ENCODE measurements at regions not wholly inside any gene's neighbourhood (a gene's known extent, or its start where the extent isn't known, plus 50 kb on each side); places are given as distances from the start of the nearest gene placed in this dataset.
A peak's percentile ranks its signal among the peaks of the same experiment; 100 is the strongest.
"Not testable (repeated sequence)": the region's sequence is repeated elsewhere in the genome, so short reads cannot be mapped to it uniquely, and the experiment has no call there.

DNA sequence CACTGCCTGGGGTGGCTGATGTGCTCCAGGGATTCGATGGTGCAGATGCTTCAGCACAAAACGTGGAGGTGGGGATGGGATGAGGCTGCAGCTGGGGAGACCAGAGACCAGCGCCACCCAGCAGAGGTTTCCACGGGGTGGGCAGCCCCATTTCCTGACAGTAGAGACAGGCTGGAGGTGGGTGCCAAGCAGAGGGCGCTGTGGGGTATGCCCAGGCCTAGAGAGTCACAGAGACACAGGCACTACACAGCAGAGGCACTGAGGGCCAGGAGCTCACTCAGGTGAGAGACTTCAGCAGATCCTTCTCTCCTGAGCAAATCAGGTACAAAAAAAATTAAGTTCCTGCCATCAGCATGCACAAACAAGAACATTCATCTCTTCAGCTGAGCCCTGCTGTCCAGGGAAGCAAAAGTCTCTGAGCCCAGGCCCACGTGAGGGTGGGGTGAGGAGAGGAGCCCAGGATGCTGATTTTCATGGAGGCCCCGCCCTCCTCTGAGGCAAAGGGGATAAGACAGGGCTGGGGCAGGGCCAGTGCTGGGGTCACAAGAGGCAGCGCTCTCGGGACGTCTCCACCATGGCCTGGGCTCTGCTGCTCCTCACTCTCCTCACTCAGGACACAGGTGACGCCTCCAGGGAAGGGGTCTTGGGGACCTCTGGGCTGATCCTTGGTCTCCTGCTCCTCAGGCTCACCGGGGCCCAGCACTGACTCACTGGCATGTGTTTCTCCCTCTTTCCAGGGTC lies 53.1 kb downstream of the GGTLC2 start:
- intact Hi-C loops (cut with DNase I), result no loop called here

DNA sequence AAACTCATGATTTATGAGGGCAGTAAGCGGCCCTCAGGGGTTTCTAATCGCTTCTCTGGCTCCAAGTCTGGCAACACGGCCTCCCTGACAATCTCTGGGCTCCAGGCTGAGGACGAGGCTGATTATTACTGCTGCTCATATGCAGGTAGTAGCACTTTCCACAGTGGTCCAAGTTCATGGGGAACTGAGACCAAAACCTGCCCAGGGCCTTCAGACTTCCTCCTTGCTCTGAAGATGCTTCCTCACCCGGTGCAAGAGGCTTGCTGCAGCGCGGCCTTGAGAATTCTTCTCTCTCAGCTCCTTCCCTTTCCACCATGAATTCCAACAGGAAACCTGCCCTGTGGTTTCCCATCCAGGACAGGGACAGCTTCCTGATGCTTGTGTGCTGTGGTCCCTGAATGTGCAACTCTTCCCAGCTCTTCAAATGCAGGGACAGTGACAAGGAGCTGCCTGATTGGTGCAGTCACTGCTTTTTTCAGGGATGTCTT lies 53.9 kb downstream of the GGTLC2 start:
- no peaks in the 10 kb centered on the region for H3K27me3 ChIP-seq
- intact Hi-C loops (cut with DNase I), result no loop called here
- H3K4me1 ChIP-seq, result no peaks in the 10 kb centered on the region
- H3K9me3 ChIP-seq, result no peaks in the 10 kb centered on the region
- H3K36me3 ChIP-seq, result no peaks in the 10 kb centered on the region
- TF ChIP-seq POLR2A (IDR thresholded peaks at IDR 0.05) (no peak), POLR2AphosphoS5 (IDR thresholded peaks at IDR 0.05) (no peak), EP300 (IDR thresholded peaks at IDR 0.05) (no peak)
- TF ChIP-seq, protein P1, sequence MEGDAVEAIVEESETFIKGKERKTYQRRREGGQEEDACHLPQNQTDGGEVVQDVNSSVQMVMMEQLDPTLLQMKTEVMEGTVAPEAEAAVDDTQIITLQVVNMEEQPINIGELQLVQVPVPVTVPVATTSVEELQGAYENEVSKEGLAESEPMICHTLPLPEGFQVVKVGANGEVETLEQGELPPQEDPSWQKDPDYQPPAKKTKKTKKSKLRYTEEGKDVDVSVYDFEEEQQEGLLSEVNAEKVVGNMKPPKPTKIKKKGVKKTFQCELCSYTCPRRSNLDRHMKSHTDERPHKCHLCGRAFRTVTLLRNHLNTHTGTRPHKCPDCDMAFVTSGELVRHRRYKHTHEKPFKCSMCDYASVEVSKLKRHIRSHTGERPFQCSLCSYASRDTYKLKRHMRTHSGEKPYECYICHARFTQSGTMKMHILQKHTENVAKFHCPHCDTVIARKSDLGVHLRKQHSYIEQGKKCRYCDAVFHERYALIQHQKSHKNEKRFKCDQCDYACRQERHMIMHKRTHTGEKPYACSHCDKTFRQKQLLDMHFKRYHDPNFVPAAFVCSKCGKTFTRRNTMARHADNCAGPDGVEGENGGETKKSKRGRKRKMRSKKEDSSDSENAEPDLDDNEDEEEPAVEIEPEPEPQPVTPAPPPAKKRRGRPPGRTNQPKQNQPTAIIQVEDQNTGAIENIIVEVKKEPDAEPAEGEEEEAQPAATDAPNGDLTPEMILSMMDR (IDR thresholded peaks at IDR 0.05), result no peak
- H3K27ac ChIP-seq, result no peak overlapping the region
- DNase-seq, result no peak
- H3K4me3 ChIP-seq, result no peak overlapping the region
- 75 to 88% methylated on average over 7 of the region's 7 CpGs for WGBS, 2 donors

More for the DNA sequence above, 53.1 kb downstream of the GGTLC2 start:
- H3K36me3 ChIP-seq, result no peaks in the 10 kb centered on the region
- peak; percentile 40 for DNase-seq
- H3K27me3 ChIP-seq, result no peaks in the 10 kb centered on the region
- no peak overlapping the region for H3K4me3 ChIP-seq
- 82 to 88% methylated on average over 12 of the region's 12 CpGs for WGBS, 2 donors
- H3K27ac ChIP-seq, result no peak overlapping the region
- H3K9me3 ChIP-seq, result no peaks in the 10 kb centered on the region
- no peaks in the 10 kb centered on the region for H3K4me1 ChIP-seq
- TF ChIP-seq EP300 (IDR thresholded peaks at IDR 0.05) (no peak), POLR2AphosphoS5 (IDR thresholded peaks at IDR 0.05) (no peak), POLR2A (IDR thresholded peaks at IDR 0.05) (no peak)
- TF ChIP-seq, protein P1 (IDR thresholded peaks at IDR 0.05), result no peak

DNA sequence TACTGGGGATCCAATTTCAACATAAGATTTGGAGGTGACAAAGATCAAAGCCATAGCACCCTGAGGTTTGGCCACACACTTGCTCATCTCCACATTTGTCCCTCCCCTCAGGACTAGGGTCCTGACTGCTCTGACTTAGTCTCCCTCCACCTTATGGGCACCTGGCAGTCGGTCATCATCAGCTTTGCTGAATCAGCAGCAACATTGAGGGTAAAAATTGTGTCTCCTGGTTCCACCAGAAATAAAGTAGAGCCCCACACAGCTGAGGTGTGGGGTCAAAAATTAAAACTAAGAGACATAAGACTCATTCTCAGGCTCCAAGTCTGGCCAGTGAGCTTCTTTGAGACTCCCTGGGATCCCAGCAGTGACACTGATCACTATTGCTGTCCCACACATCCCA lies 56.2 kb downstream of the GGTLC2 start:
- TF ChIP-seq POLR2AphosphoS5 (IDR thresholded peaks at IDR 0.05) (no peak), POLR2A (IDR thresholded peaks at IDR 0.05) (no peak), EP300 (IDR thresholded peaks at IDR 0.05) (no peak)
- TF ChIP-seq, protein P1 (IDR thresholded peaks at IDR 0.05), result no peak
- no peaks in the 10 kb centered on the region for H3K36me3 ChIP-seq
- H3K27me3 ChIP-seq, result no peaks in the 10 kb centered on the region
- H3K4me1 ChIP-seq, result no peaks in the 10 kb centered on the region
- intact Hi-C loops (cut with DNase I), result no loop called here
- no peaks in the 10 kb centered on the region for H3K9me3 ChIP-seq
- DNase-seq, result no peak
- H3K4me3 ChIP-seq, result no peak overlapping the region
- H3K27ac ChIP-seq, result no peak overlapping the region
- WGBS, 2 donors, result 84 to 93% methylated on average over 1 of the region's 1 CpG

DNA sequence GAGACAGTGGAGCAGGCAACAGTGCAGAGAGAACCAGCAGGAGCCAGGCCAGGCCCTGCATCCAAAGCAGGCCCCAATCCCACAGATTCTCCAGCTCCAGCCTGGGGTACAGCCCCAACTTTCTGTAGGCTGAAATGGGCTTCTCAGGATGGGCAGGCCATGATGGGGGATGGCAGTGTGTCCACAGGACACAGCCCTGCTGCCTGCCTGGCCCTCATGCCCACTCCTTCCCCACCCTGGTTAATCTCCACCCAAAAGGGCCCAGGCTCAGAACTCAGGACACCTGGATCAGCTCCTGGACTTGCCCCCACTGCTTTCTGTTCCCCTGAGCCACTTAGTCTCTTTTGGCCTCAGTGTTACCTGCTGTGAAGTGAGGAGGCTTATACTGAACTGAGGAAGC lies 57.1 kb downstream of the GGTLC2 start:
- intact Hi-C loops (cut with DNase I), result not testable (repeated sequence)

DNA sequence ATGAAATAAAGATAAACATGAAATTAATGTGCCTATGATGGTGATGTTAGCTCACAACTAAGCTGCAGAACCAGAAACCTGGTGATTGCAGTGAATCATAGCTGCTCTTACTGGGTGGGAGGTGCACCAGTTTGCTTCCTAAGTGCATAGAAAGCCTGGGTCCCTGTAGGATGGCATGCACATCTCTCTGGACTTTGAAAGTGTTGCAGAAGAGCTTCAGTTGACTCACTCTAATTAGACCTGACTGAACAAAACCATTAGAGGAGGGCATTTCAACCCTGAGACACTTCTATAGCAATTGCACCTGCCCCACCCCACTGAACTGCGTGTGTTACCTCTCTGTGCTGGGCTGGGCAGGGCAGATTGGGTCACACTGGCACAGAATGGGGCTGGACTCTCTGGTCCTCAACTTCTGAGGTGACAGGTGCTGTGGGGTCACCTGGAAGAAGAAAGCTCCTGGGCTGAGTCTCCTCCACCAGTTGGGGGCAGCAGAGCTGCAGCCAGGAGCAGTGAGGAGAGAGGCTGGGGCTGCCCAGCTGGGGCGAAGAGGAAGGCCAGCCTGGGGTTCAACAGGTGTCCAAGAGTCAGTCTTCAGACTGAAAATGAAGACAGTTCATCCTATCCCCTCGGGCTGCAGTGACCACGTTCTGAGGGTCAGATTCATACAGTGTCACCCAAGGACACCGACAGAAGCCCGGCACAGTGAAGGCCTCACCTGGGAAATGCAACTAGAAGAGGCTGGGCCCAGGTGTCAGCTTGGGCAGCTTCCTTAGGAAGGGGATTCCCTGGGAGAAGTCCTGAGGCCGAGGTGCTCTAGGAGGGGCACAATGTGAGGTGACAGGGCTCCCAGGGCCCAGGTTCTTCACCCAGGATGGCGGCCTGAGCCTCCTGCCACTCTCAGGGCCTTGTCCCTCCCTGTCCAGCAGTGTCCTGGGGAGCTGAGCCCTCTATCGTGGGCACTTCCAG lies 58.1 kb downstream of the GGTLC2 start:
- no peak overlapping the region for H3K27ac ChIP-seq
- WGBS, 2 donors, result 64 to 77% methylated on average over 9 of the region's 9 CpGs
- TF ChIP-seq POLR2A (IDR thresholded peaks at IDR 0.05) (no peak), POLR2AphosphoS5 (IDR thresholded peaks at IDR 0.05) (no peak), EP300 (IDR thresholded peaks at IDR 0.05) (no peak)
- TF ChIP-seq, protein P1 (IDR thresholded peaks at IDR 0.05), result no peak
- no peaks in the 10 kb centered on the region for H3K4me1 ChIP-seq
- H3K4me3 ChIP-seq, result no peak overlapping the region
- H3K9me3 ChIP-seq, result no peaks in the 10 kb centered on the region
- DNase-seq, result no peak
- no peaks in the 10 kb centered on the region for H3K36me3 ChIP-seq
- no peaks in the 10 kb centered on the region for H3K27me3 ChIP-seq
- intact Hi-C loops (cut with DNase I), result no loop called here

More for the DNA sequence above, 57.1 kb downstream of the GGTLC2 start:
- not testable (repeated sequence) for H3K27ac ChIP-seq, H3K4me1 ChIP-seq, H3K27me3 ChIP-seq, DNase-seq, H3K4me3 ChIP-seq, H3K9me3 ChIP-seq, H3K36me3 ChIP-seq

Measured in sigmoid colon (tissue), 6 donors.